ENCODE measurements at regions not wholly inside any gene's neighbourhood (a gene's known extent, or its start where the extent isn't known, plus 50 kb on each side); places are given as distances from the start of the nearest gene placed in this dataset.

GRCh38 chr11:128297805-128298204, 289.6 kb downstream of the ETS1 start:
- DNase-seq, result no peak

- peak; percentile 44 to 52 for DNase-seq
Observed at GRCh38 chr11:128297091-128297651, 290.2 kb downstream of the ETS1 start.

GRCh38 chr11:128294671-128295050, 292.7 kb downstream of the ETS1 start:
- no peak for DNase-seq

- DNase-seq, result no peak
Observed at GRCh38 chr11:128294001-128294670, 293.2 kb downstream of the ETS1 start.

GRCh38 chr11:128291835-128292234, 295.5 kb downstream of the ETS1 start:
- no peak for DNase-seq

GRCh38 chr11:128291007-128291406, 296.4 kb downstream of the ETS1 start:
- DNase-seq, result no peak

- peak; percentile 78 to 80 for DNase-seq
Observed at GRCh38 chr11:128290106-128290840, 297.1 kb downstream of the ETS1 start.

GRCh38 chr11:128289048-128289447, 298.3 kb downstream of the ETS1 start:
- no peak for DNase-seq

GRCh38 chr11:128288368-128288767, 299.0 kb downstream of the ETS1 start:
- no peak for DNase-seq

GRCh38 chr11:128285321-128285720, 302.0 kb downstream of the ETS1 start:
- no peak for DNase-seq

GRCh38 chr11:128284634-128285033, 302.7 kb downstream of the ETS1 start:
- DNase-seq, result no peak

- no peak for DNase-seq
Observed at GRCh38 chr11:128283451-128283850, 303.9 kb downstream of the ETS1 start.

- DNase-seq, result no peak
Observed at GRCh38 chr11:128282053-128282452, 305.3 kb downstream of the ETS1 start.

GRCh38 chr11:128279866-128280265, 307.5 kb downstream of the ETS1 start:
- no peak for DNase-seq

- DNase-seq, result no peak
Observed at GRCh38 chr11:128273736-128274135, 313.6 kb downstream of the ETS1 start.

GRCh38 chr11:128271401-128271800, 316.0 kb downstream of the ETS1 start:
- DNase-seq, result no peak

GRCh38 chr11:128269466-128269865, 317.9 kb downstream of the ETS1 start:
- no peak for DNase-seq

GRCh38 chr11:128266893-128267292, 320.5 kb downstream of the ETS1 start:
- DNase-seq, result no peak

- no peak for DNase-seq
Observed at GRCh38 chr11:128262463-128263345, 324.7 kb downstream of the ETS1 start.

GRCh38 chr11:128261011-128261421, 326.3 kb downstream of the ETS1 start:
- no peak for DNase-seq

GRCh38 chr11:128260398-128260797, 327.0 kb downstream of the ETS1 start:
- DNase-seq, result no peak

- no peak for DNase-seq
Observed at GRCh38 chr11:128259816-128260215, 327.5 kb downstream of the ETS1 start.

- no peak for DNase-seq
Observed at GRCh38 chr11:128254941-128255340, 332.4 kb downstream of the ETS1 start.

Measured in SHP77 (cell line).